GM12865 (cell line): ENCODE measurements at regions not wholly inside any gene's neighbourhood (a gene's known extent, or its start where the extent isn't known, plus 50 kb on each side); places are given as distances from the start of the nearest gene placed in this dataset.

Experiments
- DNase-seq: peaks from one replicate; pipeline ENCODE4 v3.0.0; 2010; ENCODE audit warnings: low read depth
- H3K4me3 ChIP-seq: 2 replicates; pipeline ENCODE4 v1.5.1; 2011; ENCODE audit warnings: mild to moderate bottlenecking, low read depth, low read length, control low read depth
- TF ChIP-seq, protein P1 (sequence below): IDR thresholded peaks from 2 replicates; pipeline ENCODE4 v1.5.1; 2011; ENCODE audit warnings: low read length, control low read depth, low read depth, inconsistent platforms; ENCODE audit not compliant: insufficient read depth; ENCODE audit errors: missing control alignments

DNA sequence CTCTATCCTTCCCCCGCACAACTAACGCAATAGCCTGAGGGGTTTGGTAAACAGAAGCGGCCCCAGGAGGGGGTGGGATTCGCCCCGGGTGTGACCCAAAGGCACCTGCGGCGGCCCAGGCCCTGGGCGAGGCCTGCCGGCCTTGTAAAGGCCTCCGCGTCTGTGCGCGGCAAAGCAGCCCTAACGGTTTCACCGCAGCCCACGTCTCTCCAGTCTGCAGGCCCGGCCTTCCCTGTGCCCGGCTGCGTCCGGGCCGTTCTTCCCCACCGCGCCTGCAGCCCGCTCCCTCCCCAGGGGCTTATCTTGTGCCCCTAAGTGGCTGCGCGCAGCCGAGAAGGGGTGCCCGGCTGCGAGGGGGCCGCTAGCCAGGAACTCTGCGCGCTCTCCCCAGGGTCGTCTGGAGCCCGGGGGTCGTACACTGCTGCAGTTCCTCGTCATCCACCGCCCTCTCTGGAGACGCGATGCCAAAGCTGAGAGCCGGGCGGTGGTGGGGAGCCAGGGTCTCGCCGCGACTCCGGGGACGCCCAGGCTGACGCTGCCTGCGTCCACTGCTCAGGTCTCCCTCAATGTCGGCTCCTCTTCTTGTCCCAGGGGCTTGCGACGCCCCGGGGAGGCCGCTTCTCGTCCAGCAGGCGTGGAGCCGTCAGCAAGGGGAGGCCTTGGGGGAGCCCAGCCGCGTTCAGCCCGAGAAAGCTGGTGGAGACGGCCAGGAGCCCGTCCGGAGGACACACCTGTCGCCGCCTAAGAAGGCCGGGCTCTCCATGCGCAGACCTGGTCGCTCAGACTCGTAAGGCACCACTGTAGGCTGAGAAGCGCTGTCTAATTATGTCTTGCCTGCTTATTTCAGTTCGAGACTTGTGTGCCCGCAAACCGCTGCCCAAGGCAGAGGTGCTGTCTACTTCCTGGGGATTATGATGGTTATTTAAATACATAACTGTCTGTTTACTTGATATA lies 132.3 kb downstream of the SPAG6 start:
- TF ChIP-seq, protein P1, sequence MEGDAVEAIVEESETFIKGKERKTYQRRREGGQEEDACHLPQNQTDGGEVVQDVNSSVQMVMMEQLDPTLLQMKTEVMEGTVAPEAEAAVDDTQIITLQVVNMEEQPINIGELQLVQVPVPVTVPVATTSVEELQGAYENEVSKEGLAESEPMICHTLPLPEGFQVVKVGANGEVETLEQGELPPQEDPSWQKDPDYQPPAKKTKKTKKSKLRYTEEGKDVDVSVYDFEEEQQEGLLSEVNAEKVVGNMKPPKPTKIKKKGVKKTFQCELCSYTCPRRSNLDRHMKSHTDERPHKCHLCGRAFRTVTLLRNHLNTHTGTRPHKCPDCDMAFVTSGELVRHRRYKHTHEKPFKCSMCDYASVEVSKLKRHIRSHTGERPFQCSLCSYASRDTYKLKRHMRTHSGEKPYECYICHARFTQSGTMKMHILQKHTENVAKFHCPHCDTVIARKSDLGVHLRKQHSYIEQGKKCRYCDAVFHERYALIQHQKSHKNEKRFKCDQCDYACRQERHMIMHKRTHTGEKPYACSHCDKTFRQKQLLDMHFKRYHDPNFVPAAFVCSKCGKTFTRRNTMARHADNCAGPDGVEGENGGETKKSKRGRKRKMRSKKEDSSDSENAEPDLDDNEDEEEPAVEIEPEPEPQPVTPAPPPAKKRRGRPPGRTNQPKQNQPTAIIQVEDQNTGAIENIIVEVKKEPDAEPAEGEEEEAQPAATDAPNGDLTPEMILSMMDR, result no peak
- no peak overlapping the region for H3K4me3 ChIP-seq
- peak; percentile 13 for DNase-seq

DNA sequence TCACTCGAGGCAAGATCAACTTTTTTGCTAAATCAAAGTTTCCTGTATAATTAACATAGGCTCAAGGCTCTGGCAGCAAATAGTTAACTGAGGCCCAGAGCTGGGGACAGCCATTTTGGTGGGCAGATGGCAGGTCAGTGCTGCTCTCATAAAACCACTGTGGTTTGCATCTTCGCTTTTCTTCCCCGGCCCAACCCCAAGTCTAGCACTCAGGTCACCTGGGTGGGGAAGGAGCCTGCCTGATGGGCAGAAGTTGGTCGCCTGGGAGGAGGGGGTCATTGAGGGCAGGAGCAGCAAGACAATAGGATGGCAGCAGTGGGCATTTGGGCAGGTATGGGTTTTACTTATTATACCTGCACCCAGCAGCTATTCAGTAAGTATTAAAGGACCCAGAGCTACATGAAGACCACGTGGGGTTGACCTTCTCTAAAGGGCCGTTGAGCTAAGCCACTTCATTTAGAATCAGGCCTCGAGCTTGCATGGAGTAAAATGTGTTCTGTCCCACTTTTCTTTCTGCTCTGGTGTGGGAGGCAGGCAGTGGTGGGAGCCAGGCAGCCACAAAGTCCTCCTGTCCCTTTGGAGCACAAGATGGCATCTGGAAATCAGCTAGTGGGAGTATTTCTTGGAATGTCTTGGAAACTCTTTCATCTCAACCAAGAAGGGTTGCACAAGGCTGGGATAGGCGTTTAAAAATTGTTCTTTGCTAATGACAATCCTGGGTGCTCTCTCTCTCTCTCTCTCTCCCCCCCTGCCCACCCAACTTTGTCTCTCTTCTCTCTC lies 133.4 kb downstream of the SPAG6 start:
- TF ChIP-seq, protein P1, result no peak
- no peak for DNase-seq
- no peak overlapping the region for H3K4me3 ChIP-seq

DNA sequence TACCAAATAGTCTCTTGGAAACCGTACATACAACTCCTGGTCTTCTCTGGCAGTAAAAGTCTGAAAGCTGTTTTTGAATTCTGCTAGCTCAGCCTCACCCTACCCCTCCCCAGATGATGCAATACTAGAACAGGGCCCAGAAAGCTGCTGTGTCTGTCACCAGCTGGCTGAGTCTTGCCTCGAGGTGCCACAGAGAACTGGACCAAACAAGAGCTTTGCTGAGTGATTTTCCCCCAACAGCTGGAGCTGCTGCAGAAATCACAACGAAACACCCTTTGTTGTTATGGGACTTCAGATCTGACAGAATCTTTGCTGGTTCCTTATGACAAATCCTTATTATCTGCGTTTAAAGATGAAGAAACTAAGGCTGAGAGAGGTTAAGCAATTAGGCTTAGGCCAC lies 134.1 kb downstream of the SPAG6 start:
- H3K4me3 ChIP-seq, result no peak overlapping the region
- DNase-seq, result peak; percentile 44
- TF ChIP-seq, protein P1, result no peak

DNA sequence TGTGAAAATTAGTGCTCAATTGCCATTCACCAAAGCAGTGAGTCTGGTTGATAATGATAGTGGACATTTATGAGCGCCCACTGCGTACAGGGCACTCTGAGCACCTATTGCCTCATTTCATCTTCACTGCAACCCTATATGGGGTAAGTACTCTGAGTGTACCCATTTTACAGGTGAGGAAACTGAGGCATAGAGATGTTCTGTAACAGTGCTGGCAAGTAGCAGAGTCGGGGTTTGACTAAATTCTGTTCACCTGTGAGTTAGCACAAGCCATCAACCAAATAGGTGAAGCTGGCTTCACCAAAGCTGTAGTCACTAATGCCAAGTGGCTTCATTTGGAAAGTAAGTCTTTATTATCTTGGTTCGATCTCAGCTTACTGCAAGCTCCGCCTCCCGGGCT lies 135.8 kb downstream of the SPAG6 start:
- H3K4me3 ChIP-seq, result no peak overlapping the region
- no peak for DNase-seq
- TF ChIP-seq, protein P1, result no peak

DNA sequence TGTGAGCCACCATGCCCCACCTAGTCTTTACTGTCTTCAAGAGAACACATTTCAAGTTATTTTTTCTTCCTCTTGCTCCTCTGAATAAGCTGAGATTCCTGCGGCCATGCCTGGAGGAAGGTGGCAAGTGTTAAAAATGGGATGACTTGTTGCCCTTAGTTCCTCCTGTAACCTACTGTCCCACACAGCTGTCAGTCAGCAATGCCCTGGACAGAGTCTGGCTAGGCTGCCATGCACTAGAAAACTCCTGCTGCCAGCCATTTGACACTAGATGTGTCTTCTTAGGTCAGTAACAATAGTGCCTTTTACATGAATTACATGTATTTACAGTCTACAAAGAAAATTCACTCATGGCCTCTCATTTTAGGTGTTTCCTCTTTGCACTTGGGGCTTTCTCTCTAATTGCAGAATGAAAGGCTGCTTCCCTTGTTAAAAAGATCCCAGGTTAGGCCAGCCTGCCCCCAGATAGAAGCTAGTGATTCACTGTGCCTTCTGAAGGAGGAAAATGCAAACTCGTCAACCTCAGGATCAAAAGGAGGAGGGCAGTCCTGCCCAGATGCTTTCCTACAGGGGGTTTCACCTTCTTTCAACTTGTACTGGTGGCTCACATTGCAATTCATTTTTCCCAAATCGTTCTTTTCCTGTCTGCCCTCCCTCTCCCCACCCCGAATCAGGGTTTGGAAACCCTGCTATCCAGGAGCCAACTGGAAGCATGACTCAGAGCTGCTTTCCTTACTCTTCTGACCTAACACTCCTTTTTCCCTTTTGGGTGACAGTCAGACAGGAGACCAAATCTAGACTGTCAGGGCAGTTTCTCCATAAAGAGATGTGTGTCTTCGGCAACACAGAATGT lies 136.6 kb downstream of the SPAG6 start:
- no peak overlapping the region for H3K4me3 ChIP-seq
- no peak for DNase-seq
- TF ChIP-seq, protein P1, result no peak

DNA sequence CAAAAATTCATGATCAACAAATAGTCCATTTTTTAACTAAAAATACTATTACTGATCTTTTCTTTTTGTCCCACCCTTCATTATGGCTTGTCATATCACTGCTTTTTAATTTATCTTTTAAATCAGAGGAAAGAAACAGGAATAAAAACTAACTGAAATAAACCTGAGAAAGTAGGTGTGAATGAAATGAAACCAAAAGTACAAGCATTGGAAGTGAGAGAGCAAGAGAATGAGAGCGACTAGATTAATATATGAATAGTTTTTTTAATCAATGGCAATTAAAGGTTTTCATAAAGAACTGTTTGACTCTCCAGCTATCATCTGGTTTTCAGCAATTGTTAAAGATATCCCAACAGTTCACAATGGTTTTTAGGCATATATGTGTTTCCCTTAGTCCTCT lies 137.8 kb downstream of the SPAG6 start:
- TF ChIP-seq, protein P1, result no peak
- H3K4me3 ChIP-seq, result peak overlapping the region; percentile 33; the same call in 1 of the 2 replicates
- no peak for DNase-seq
